H1 (cell line): ENCODE measurements at regions not wholly inside any gene's neighbourhood (a gene's known extent, or its start where the extent isn't known, plus 50 kb on each side); places are given as distances from the start of the nearest gene placed in this dataset.

Source experiments
- ATF3 ChIP-seq: IDR thresholded peaks from 2 replicates; pipeline ENCODE4 v1.6.1; 2011; ENCODE audit warnings: low read depth, mild to moderate bottlenecking, low read length; ENCODE audit not compliant: insufficient read depth
- FOSL1 ChIP-seq: IDR thresholded peaks from 2 replicates; pipeline ENCODE4 v1.6.1; 2011; ENCODE audit warnings: mild to moderate bottlenecking, low read depth, low read length, moderate library complexity; ENCODE audit not compliant: insufficient read depth

- no peak for TF ChIP-seq ATF3
- no peak for TF ChIP-seq FOSL1
Observed at GRCh38 chr5:32933692-32934091, 222.6 kb downstream of the NPR3 start (continued).
